Left lung (tissue), 4 donors: ENCODE measurements at regions not wholly inside any gene's neighbourhood (a gene's known extent, or its start where the extent isn't known, plus 50 kb on each side); places are given as distances from the start of the nearest gene placed in this dataset.

Source experiments
- ATAC-seq: fragments of 200-7000 bp; cut with Tn5 transposase; one replicate; pipeline ENCODE4 v1.9.1; 2020; ENCODE audit warnings: moderate library complexity
- DNase-seq, 4 donors: peaks; one replicate each; pipeline ENCODE4 v3.0.0-alpha.2; 2013 to 2020
- H3K27ac ChIP-seq, 2 donors: fragments of 200-600 bp; sonication (generic) in 1 of 2; one replicate each; pipeline versions ENCODE4 v1.5.0 to v1.8.0; 2020 to 2021
- H3K27me3 ChIP-seq, 2 donors: fragments of 200-600 bp; sonication (generic) in 1 of 2; one replicate each; pipeline versions ENCODE4 v1.5.0 to v1.8.0; 2020 to 2021
- H3K36me3 ChIP-seq, 2 donors: fragments of 200-600 bp; sonication (generic) in 1 of 2; one replicate each; pipeline versions ENCODE4 v1.5.0 to v1.8.0; 2020 to 2021
- H3K4me1 ChIP-seq, 2 donors: fragments of 200-600 bp; one replicate each; pipeline ENCODE4 v1.8.0; 2021
- H3K4me3 ChIP-seq, 2 donors: fragments of 200-600 bp; sonication (generic) in 1 of 2; one replicate each; pipeline versions ENCODE4 v1.5.0 to v1.8.0; 2020 to 2021; ENCODE audit warnings: mild to moderate bottlenecking in 1 of 2
- H3K9me3 ChIP-seq, 2 donors: fragments of 200-600 bp; sonication (generic) in 1 of 2; one replicate each; pipeline versions ENCODE4 v1.5.0 to v1.8.0; 2020 to 2021
- intact Hi-C, 2 donors: fragments of 100-400 bp; cut with DNase I; formaldehyde crosslinking; loops; one replicate each; pipeline versions ENCODE4 v1.11.2 to v1.14.2; 2022
- TF ChIP-seq, protein P1 (sequence below), 2 donors: fragments of 200-600 bp; sonication (generic) in 1 of 2; IDR thresholded peaks; one replicate each; pipeline versions ENCODE4 v1.5.0 to v1.8.0; 2021; ENCODE audit warnings: antibody characterized with exemption in 2 of 2
- donor health status: DM: no; HTN: yes; CAD: no.
- donor health status: DM: no; HTN: no; CAD: no.

GRCh38 chr10:86597306-86597705 lies 57.0 kb upstream of the OPN4 start:
- H3K27me3 ChIP-seq: no peaks in the 10 kb centered on the region
- no peak overlapping the region for H3K27ac ChIP-seq
- intact Hi-C loops: no loop called here
- ATAC-seq (no peak), DNase-seq (no peak)
- TF ChIP-seq, protein P1, sequence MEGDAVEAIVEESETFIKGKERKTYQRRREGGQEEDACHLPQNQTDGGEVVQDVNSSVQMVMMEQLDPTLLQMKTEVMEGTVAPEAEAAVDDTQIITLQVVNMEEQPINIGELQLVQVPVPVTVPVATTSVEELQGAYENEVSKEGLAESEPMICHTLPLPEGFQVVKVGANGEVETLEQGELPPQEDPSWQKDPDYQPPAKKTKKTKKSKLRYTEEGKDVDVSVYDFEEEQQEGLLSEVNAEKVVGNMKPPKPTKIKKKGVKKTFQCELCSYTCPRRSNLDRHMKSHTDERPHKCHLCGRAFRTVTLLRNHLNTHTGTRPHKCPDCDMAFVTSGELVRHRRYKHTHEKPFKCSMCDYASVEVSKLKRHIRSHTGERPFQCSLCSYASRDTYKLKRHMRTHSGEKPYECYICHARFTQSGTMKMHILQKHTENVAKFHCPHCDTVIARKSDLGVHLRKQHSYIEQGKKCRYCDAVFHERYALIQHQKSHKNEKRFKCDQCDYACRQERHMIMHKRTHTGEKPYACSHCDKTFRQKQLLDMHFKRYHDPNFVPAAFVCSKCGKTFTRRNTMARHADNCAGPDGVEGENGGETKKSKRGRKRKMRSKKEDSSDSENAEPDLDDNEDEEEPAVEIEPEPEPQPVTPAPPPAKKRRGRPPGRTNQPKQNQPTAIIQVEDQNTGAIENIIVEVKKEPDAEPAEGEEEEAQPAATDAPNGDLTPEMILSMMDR (IDR thresholded peaks at IDR 0.05): no peak
- H3K9me3 ChIP-seq: no peaks in the 10 kb centered on the region
- no peaks in the 10 kb centered on the region for H3K36me3 ChIP-seq
- H3K4me1 ChIP-seq: no peaks in the 10 kb centered on the region
- H3K4me3 ChIP-seq: no peak overlapping the region

GRCh38 chr10:86598151-86598550 lies 56.2 kb upstream of the OPN4 start:
- no peak overlapping the region for H3K4me3 ChIP-seq
- H3K27me3 ChIP-seq: no peaks in the 10 kb centered on the region
- TF ChIP-seq, protein P1 (IDR thresholded peaks at IDR 0.05): no peak
- intact Hi-C loops: no loop called here
- no peaks in the 10 kb centered on the region for H3K4me1 ChIP-seq
- ATAC-seq: no peak
- H3K36me3 ChIP-seq: no peaks in the 10 kb centered on the region
- H3K9me3 ChIP-seq: no peaks in the 10 kb centered on the region
- DNase-seq: no peak
- no peak overlapping the region for H3K27ac ChIP-seq

DNA sequence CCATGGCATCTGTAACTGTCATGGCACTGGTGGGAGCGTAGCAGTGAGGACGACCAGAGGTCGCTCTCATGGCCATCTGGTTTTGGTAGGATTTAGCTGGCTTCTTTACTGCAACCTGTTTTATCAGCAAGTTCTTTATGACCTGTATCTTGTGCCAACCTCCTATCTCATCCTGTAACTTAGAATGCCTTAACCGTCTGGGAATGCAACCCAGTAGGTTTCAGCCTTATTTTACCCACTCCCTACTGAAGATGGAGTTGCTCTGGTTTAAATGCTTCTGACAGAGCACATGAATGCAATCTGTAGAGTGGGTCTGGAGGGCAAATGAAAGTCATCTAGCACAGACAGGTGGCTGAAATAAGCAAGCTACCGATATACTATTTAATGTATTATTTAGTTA lies 55.3 kb upstream of the OPN4 start:
- TF ChIP-seq, protein P1 (IDR thresholded peaks at IDR 0.05): no peak
- intact Hi-C loops: no loop called here
- H3K36me3 ChIP-seq: no peaks in the 10 kb centered on the region
- no peak for DNase-seq
- H3K4me3 ChIP-seq: no peak overlapping the region
- H3K4me1 ChIP-seq: no peaks in the 10 kb centered on the region
- no peaks in the 10 kb centered on the region for H3K27me3 ChIP-seq
- H3K27ac ChIP-seq: no peak overlapping the region
- ATAC-seq: no peak
- H3K9me3 ChIP-seq: no peaks in the 10 kb centered on the region

GRCh38 chr10:86599729-86600128 lies 54.6 kb upstream of the OPN4 start:
- DNase-seq: no peak
- TF ChIP-seq, protein P1 (IDR thresholded peaks at IDR 0.05): no peak
- Histone ChIP-seq H3K36me3 (no peaks in the 10 kb centered on the region), H3K27me3 (no peaks in the 10 kb centered on the region), H3K4me1 (no peaks in the 10 kb centered on the region), H3K4me3 (no peak overlapping the region), H3K9me3 (no peaks in the 10 kb centered on the region), H3K27ac (no peak overlapping the region)
- intact Hi-C loops: no loop called here
- peak; percentile 26 for ATAC-seq

GRCh38 chr10:86600296-86600695 lies 54.1 kb upstream of the OPN4 start:
- no peaks in the 10 kb centered on the region for H3K27me3 ChIP-seq
- TF ChIP-seq, protein P1 (IDR thresholded peaks at IDR 0.05): no peak
- no peak overlapping the region for H3K4me3 ChIP-seq
- ATAC-seq: no peak
- no peak for DNase-seq
- H3K4me1 ChIP-seq: no peaks in the 10 kb centered on the region
- peaks cover 0 to under 1% of the 10 kb centered on the region in 2 donors for H3K9me3 ChIP-seq
- intact Hi-C loops: no loop called here
- H3K36me3 ChIP-seq: no peaks in the 10 kb centered on the region
- no peak overlapping the region for H3K27ac ChIP-seq
